AG04449 (cell line): ENCODE measurements at regions not wholly inside any gene's neighbourhood (a gene's known extent, or its start where the extent isn't known, plus 50 kb on each side); places are given as distances from the start of the nearest gene placed in this dataset.
A peak's percentile ranks its signal among the peaks of the same experiment; 100 is the strongest.

Experiments used
- CTCF ChIA-PET: fragments of 350-600 bp; formaldehyde crosslinking; extraction: SDS; loops from one replicate; lab custom pipeline; 2021; ENCODE audit warnings: antibody characterized with exemption; lab: Yijun Ruan, JAX
- POLR2A ChIA-PET: fragments of 400-600, 350-600 bp; formaldehyde crosslinking; extraction: SDS; loops from one replicate; lab custom pipeline; 2020; ENCODE audit warnings: antibody characterized with exemption, inconsistent platforms; lab: Yijun Ruan, JAX
- DNase-seq: peaks from one replicate; pipeline ENCODE4 v3.0.0-alpha.2; 2010; ENCODE audit warnings: low read depth, low spot score
- H3K4me3 ChIP-seq: 2 replicates; pipeline ENCODE4 v1.5.1; 2011; ENCODE audit warnings: low read depth, mild to moderate bottlenecking, control low read depth, low read length
- TF ChIP-seq, protein P1 (sequence below): IDR thresholded peaks from one replicate; pipeline ENCODE4 v1.5.1; 2011; ENCODE audit warnings: mild to moderate bottlenecking, moderate library complexity, low read length, control low read depth, inconsistent platforms; ENCODE audit not compliant: insufficient read depth; ENCODE audit errors: missing control alignments

GRCh38 chr4:13907255-13907751 is 279.8 kb upstream of the BOD1L1 start:
- DNase-seq: peak; percentile 98
- CTCF ChIA-PET: interaction anchor here (0.6 to 6.9 kb wide), 12 partner anchors 10 to 262 kb away, joined by 3 to 46 read pairs (median 4); no protein-coding TSS in a partner anchor
- TF ChIP-seq, protein P1, sequence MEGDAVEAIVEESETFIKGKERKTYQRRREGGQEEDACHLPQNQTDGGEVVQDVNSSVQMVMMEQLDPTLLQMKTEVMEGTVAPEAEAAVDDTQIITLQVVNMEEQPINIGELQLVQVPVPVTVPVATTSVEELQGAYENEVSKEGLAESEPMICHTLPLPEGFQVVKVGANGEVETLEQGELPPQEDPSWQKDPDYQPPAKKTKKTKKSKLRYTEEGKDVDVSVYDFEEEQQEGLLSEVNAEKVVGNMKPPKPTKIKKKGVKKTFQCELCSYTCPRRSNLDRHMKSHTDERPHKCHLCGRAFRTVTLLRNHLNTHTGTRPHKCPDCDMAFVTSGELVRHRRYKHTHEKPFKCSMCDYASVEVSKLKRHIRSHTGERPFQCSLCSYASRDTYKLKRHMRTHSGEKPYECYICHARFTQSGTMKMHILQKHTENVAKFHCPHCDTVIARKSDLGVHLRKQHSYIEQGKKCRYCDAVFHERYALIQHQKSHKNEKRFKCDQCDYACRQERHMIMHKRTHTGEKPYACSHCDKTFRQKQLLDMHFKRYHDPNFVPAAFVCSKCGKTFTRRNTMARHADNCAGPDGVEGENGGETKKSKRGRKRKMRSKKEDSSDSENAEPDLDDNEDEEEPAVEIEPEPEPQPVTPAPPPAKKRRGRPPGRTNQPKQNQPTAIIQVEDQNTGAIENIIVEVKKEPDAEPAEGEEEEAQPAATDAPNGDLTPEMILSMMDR: peak; percentile 59
- no peak overlapping the region for H3K4me3 ChIP-seq
- POLR2A ChIA-PET: interaction anchor here (0.7 to 2.5 kb wide), 12 partner anchors 13 to 1096 kb away, joined by 3 to 44 read pairs (median 4); no protein-coding TSS in a partner anchor

DNA sequence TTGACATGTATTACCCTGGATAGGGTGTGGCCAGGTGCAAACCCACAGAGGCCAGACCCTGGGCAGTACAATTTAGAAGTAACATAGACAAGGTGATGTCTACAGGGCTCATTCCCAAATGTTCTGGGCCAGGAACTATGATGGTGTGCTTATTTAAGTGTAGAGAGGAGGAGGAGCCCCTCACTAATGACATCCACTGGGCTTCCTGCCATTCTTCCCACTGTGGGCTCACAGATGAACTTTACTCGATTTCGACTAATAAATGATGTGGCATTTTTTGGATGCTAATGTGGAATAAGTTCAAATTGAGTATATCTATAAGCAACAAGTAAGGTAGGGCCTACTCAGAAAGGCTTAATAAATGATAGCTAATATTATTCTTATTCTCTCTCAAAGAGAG is 280.9 kb upstream of the BOD1L1 start:
- DNase-seq: no peak
- CTCF ChIA-PET: interaction anchor here (1.4 to 6.9 kb wide), 3 partner anchors 10 to 252 kb away, joined by 5 to 46 read pairs (median 6); no protein-coding TSS in a partner anchor
- TF ChIP-seq, protein P1: no peak
- POLR2A ChIA-PET: interaction anchor here (0.9 to 2.5 kb wide), 2 partner anchors 12 to 16 kb away, joined by 3 to 44 read pairs; no protein-coding TSS in a partner anchor
- no peak overlapping the region for H3K4me3 ChIP-seq

- ChIA-PET CTCF (interaction anchor here (1.0 to 2.5 kb wide), 2 partner anchors 8 to 255 kb away, joined by 3 to 20 read pairs; no protein-coding TSS in a partner anchor), POLR2A (no interaction called here)
- TF ChIP-seq, protein P1: no peak
- H3K4me3 ChIP-seq: no peak overlapping the region
- no peak for DNase-seq
Measured at GRCh38 chr4:13910556-13910955, 283.0 kb upstream of the BOD1L1 start.

GRCh38 chr4:13911256-13911655 is 283.7 kb upstream of the BOD1L1 start:
- ChIA-PET POLR2A (no interaction called here), CTCF (interaction anchor here (1.0 to 2.5 kb wide), 2 partner anchors 8 to 256 kb away, joined by 3 to 20 read pairs; no protein-coding TSS in a partner anchor)
- H3K4me3 ChIP-seq: no peak overlapping the region
- TF ChIP-seq, protein P1: no peak
- no peak for DNase-seq

GRCh38 chr4:13912436-13912925 is 285.0 kb upstream of the BOD1L1 start:
- CTCF ChIA-PET: no interaction called here
- no peak for DNase-seq
- TF ChIP-seq, protein P1: no peak
- H3K4me3 ChIP-seq: no peak overlapping the region
- POLR2A ChIA-PET: no interaction called here

DNA sequence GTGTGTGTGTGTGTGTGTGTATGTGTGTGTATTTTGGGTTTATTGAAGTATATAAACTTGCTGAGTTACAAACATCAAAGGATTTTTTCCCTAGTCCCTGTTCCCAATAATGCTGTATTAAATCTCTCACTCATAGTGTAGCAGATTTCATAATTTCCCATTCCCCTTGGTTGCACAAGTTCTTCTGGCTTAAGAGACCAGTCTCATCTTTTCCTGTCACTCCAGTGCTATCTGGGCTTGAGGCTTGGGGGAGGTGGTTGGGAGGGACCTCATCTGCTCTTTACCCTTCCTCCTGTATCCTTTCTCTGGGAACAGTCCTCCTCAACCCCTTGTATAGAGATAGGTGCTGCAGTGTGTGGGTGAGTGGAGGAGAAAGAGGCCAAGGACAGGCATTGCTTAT is 285.4 kb upstream of the BOD1L1 start:
- no peak overlapping the region for H3K4me3 ChIP-seq
- no peak for DNase-seq
- TF ChIP-seq, protein P1: no peak
- CTCF ChIA-PET: no interaction called here
- POLR2A ChIA-PET: no interaction called here
